GM18505 (cell line): ENCODE measurements at regions not wholly inside any gene's neighbourhood (a gene's known extent, or its start where the extent isn't known, plus 50 kb on each side); places are given as distances from the start of the nearest gene placed in this dataset.
A peak's percentile ranks its signal among the peaks of the same experiment; 100 is the strongest.

Experiments used
- ATAC-seq: cut with Tn5 transposase; IDR thresholded peaks from one replicate; pipeline ENCODE4 v1.9.1; 2021; ENCODE audit not compliant: unreplicated experiment
- POLR2A ChIP-seq: IDR thresholded peaks from 4 replicates; pipeline ENCODE4 v1.6.1; 2011; ENCODE audit warnings: borderline replicate concordance; ENCODE audit not compliant: insufficient read depth, insufficient read length; ENCODE audit errors: extremely low read depth

DNA sequence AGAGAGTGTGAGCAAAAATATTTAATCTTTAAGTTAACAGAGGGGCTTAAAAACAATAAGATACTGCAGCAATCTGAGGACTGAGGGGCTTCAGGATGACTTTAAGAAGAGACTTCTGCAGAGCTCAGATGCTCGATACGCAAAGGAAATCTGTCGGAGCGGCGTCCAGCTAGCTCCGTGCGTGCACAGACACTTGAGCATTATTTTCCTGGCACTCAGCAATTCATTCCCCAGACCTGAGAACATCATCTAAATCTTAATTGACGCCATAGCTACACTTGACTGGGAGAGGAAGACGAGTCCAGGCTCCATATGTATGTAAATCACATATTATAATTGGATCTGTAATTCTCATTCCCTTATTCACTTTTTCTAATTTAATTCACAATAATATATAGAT lies 228.2 kb downstream of the SOD2 start:
- no peak for TF ChIP-seq POLR2A
- no peak for ATAC-seq

DNA sequence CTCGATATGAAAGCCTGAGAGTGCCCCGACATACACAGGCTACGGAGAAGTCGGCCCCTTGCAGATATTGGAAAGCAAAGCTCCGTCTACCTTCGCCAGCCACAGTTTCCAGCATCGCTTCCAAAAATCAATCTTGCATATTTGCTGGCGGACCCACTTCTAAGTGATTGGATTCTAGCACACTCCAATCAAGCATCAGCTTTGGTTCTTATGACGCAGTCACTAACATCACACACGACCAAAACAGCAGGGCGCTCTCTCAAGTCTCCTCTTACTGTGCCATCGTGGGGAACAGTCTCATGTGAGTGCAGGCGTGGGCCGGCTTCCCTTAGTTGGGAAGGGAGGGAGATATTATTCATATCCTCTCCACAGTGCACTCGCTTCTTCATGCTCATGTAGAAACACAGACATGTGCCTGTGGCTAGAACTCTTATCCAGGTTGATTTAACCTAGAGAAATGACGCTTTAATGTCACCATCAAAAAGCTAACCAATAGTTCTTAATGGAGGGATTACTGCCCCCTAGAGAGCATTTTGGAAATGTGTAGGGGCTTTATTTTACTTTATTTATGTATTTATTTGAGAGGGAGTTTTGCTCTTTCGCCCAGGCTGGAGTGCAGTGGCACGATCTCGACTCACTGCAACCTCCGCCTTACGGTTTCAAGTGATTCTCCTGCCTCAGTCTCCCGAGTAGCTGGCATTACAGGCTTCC lies 229.8 kb downstream of the SOD2 start:
- no peak for ATAC-seq
- TF ChIP-seq POLR2A, result no peak

DNA sequence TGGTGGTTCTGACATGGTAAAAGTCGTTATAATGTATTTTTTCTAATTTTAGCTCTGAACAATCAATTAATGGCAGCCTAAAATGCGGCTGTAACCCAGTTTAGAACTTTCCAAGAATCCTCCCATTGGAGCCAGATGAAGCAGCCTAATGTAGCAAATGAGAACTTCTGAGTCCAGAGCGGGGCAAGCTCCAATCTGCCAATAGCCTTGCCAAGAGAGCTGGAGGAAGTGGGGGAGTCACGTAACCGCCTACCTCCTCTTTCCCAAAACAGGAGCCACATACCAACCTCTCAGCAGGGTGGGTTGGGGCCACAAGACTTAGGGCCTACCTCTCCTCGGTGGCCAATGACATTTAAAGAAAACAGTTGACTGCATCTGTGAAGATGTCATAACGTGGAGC lies 230.6 kb downstream of the SOD2 start:
- no peak for TF ChIP-seq POLR2A
- no peak for ATAC-seq

DNA sequence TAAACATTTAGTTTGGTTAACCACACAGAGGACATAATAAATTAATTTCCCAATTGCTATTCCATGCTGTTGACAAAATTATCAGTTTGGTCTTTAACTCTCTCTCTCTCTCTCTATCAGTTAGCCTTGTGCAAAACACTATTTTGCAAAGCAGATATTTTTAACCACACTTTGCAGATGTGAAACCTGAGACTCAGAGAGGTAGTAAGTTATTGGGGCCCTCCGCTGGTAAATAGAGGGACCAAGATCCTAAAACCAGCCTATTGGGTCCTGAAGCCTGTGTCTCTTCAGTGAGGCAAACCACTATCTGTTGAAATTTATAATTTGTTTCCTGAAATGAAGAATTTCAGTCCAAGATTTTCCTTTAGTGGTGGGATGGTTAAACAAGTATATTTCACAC lies 231.0 kb downstream of the SOD2 start:
- ATAC-seq, result peak; percentile 92
- TF ChIP-seq POLR2A, result no peak

DNA sequence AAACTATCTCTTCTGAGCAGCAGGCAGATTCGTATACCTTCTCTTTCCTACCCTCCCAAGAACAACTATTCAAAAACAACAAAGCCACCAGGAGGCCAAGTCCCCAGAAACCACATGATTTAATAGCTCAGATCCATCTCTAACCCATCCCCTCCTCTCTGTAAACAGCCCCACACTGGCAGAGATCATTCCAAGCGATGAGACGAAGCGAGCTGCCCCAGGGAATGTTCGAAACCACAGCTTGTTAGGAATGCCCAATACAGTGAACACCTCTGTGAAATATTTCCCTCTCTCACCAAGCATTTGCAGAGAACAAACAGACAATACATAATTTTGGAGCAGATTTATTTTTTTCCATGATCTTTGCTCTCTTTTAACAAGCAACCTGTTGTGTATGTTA lies 231.8 kb downstream of the SOD2 start:
- TF ChIP-seq POLR2A, result no peak
- ATAC-seq, result no peak

DNA sequence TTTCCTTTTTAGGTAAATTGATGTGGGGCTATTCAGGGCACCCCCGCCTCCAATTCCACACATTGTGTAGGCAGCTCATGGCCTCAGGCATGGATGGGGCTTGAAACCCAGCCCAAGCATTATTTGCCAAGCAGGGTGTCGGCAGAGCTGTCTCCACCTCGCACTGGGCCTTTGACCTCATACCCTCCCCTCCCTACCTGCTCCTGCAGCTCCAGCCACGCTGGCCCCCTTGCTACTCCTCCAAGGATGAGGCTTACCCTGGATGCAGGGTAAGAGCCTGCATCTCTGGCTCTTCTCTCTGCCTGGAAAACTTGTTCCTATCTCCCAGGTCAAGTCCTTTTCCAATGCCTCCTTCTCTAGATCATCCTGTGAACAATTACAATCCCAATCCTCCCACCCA lies 232.6 kb downstream of the SOD2 start:
- no peak for ATAC-seq
- TF ChIP-seq POLR2A, result no peak

DNA sequence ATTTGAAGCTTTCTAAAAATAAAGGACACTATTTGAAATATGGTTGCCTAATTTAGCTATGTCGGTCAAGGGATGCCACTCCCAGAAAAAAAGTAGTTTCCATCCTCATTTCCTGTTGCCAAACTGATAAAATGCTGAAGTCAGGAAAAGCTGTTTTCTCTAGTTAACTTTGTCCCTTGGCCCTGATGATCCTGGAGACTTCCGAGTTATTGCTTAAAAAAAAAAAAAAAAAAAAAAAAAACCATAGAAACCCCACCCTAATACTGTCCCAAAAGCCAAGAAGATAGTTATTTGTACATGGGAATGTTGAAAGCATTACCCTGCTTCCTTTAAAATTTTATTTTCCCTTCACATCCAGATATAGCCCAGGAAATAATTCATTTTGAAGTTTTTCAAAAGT lies 236.7 kb downstream of the SOD2 start:
- no peak for TF ChIP-seq POLR2A
- no peak for ATAC-seq

DNA sequence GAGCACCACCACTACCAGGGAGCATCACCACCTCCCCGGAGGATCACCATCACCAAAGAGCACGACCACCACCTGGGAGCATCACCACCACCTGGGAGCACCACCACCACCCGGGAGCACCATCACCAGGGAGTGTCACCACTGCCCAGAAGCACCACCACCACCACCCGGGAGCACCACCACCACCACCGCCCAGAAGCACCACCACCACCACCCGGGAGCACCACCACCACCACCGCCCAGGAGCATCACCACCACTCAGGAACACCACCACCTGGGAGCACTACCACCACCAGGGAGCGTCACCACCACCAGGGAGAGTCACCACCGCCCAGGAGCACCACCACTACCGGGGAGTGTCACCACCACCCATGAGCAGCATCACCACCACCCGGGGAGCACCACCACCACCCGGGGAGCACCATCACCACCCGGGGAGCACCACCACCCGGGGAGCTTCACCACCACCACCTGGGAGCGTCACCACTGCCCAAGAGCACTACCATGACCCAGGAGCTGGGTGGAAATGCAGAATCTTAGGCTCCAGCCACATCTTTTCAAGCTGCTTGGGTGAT lies 237.3 kb downstream of the SOD2 start:
- no peak for ATAC-seq
- no peak for TF ChIP-seq POLR2A

DNA sequence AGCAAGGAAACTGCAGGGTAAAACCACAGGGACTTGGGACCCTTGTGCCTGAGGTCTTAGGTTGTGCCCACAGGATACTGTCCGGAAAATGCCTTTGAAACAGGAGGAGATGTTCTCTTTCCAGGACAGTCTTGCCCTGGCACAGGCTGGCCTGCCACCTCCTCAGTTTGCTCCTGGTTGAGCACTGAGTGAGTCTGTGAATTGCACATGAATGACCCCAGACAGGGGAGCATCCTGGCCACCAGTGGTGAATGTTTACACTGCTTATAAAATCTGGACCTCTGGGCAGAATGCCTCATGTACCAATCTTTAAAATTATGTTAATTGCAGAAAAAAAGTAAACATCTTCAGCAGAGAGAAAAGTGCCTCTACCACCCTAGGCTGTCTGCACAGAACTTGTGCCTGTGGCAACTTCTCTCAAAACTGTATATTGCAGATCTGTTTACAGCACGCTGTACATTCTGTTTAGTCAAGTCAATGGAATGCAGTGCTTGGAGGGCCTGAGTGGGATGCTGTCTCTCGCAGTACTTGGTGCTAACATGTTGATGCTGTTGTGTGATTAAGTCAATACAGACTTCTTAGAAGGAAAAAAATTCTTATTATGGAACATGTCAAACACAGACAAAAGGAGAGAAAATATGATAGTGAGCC lies 242.1 kb downstream of the SOD2 start:
- ATAC-seq, result no peak
- no peak for TF ChIP-seq POLR2A

DNA sequence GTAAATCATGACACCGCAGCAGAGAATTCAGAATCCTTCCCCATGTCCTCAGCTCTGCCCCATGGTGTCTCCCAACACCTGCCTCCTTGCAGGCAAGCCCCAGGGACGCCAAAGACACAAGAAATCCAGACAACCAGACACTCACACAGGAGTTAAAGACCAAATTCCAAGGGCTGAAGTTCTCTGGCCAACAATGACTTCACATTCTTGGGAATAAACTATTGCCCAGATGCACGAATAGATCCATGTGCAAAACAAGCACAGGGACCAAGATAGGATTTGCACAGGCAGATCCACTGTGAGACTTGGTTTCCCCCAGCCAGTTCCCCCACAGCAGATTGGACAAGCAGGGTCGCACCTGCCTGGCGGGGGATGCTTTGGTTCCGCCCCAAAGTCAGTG lies 246.7 kb downstream of the SOD2 start:
- TF ChIP-seq POLR2A, result no peak
- ATAC-seq, result no peak

DNA sequence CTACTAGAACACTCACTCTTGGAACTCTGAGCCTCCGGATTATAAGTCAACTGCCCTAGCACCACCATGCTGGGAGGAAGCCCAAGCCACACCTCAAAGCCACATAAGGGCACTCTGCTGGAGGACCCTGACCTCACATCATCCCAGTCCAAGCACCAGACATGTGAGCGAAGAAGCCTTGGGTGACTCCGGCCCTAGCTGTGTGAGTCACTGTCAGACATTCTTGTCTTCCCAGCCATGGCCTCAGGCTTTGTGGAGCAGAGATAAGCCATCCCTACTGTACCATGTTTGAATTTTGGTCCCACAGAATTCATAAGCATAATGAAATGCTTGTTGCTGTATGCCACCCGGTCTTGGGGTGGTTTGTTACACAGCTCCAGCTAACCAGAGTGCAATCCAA lies 247.7 kb downstream of the SOD2 start:
- no peak for TF ChIP-seq POLR2A
- ATAC-seq, result no peak

DNA sequence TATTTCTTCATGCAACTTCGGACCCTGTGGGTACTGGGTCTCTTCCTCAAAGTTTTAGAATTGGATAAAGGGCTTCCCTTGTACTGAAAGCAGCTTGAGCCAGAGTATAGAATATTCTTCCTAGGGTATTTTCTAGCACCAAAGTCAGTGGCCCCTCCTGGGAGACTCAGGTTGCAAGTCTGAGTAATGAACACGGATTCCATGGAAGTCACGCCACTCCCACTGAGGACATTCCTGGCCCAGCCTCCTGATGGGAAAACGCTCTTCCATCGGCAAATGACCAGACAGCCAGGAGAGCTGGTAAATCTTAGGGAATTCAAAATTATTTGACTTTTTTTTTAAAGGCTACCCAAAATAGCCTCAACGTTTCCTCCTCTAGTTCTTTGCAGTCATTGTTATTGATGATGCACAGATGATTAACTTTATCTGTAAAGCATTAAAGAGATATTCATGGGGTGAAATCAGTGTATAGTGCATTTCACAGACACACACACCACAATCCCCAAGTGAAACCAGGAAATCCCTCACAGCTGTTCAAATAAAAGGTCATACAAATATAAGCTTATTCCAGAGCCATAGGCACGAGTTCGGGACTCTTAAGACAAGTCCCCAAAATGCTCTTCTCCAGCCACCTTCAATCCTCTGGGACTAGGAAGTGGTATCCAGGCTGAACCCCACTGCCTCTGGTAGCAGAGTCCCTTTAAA lies 248.8 kb downstream of the SOD2 start:
- TF ChIP-seq POLR2A, result no peak
- no peak for ATAC-seq

DNA sequence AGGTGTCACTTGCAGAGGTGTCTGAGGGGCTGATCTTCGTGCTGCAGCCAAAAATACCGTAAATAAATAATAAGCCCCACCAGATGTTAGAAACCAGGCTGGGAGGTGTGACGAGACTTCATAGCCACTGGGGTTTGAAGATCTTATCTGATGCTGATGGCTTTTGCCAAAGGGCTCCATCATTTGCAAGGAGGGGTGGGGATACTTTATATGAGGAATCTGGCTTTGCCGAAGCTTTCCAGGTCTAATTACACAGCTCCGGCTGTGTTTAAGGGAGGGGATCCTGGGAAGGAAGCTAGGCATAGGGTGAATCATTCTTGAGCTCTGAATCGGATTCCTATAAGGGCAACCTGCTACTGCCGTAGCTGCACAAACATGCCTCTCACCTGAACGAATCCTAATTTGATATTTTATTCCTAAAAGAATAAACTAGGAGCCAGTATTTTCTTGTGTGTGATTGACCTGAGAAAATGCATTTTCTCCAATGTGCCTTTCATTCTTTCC lies 249.6 kb downstream of the SOD2 start:
- TF ChIP-seq POLR2A, result no peak
- ATAC-seq, result no peak

DNA sequence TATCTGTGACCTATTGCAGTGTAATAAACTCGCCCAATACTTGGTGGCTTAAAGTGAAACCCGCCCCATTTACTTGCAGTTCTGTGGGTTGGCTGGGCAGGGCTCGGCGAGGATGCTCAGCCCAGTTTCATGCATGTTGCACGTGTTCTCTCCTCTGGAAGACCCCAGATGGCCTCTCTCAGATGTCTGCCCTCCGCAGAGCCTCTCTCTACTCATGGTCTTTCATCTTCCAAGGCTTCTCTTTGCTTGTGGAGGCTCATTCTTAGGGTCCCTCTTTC lies 251.4 kb downstream of the SOD2 start:
- ATAC-seq, result no peak

More for the DNA sequence above, 251.4 kb downstream of the SOD2 start:
- no peak for TF ChIP-seq POLR2A
